GM12892 (cell line): ENCODE measurements at regions not wholly inside any gene's neighbourhood (a gene's known extent, or its start where the extent isn't known, plus 50 kb on each side); places are given as distances from the start of the nearest gene placed in this dataset.

Experiments used
- POLR2A ChIP-seq: IDR thresholded peaks from 2 replicates; pipeline ENCODE4 v1.6.1; 2011; ENCODE audit warnings: low read depth, low read length, control low read depth
- POLR2AphosphoS5 ChIP-seq: IDR thresholded peaks from 2 replicates; pipeline ENCODE4 v1.6.1; 2011; ENCODE audit warnings: low read depth, low read length, control low read depth

GRCh38 chr15:26125664-26126063 is 262.5 kb upstream of the ATP10A start:
- TF ChIP-seq POLR2AphosphoS5: no peak
- TF ChIP-seq POLR2A: no peak
